SK-N-SH (cell line): ENCODE measurements at regions not wholly inside any gene's neighbourhood (a gene's known extent, or its start where the extent isn't known, plus 50 kb on each side); places are given as distances from the start of the nearest gene placed in this dataset.
"Not testable (repeated sequence)": the region's sequence is repeated elsewhere in the genome, so short reads cannot be mapped to it uniquely, and the experiment has no call there.

Source experiments
- TF ChIP-seq, protein P1 (sequence below): fragments of 150-350 bp; IDR thresholded peaks from 2 replicates; pipeline ENCODE4 v1.6.1; 2016; ENCODE audit warnings: mild to moderate bottlenecking, low read depth, low read length
- TF ChIP-seq, protein P2 (sequence below): IDR thresholded peaks from 2 replicates; pipeline ENCODE4 v1.6.1; 2012; ENCODE audit warnings: mild to moderate bottlenecking, low read depth, low read length, moderate library complexity

DNA sequence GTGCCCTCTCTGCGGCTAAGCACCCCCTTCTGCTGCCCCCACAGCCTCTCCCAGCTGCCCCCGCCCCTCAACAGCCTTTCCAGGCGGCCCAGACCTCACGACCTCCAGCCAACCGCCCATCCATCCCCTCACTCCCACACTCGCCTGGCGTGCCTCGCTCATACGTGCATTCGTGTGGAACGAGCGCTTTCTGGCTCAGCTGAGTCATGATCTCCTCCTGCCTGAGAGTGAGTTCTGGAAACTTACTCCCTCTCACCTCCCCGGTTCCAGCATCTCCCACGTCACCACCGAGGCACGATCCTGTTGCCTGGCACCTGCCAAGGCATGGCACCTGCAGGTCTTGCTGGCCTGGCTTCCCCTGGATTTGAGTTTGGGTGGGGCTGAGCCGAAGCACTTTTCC is 5506.2 kb upstream of the TPTE start:
- TF ChIP-seq, protein P1, sequence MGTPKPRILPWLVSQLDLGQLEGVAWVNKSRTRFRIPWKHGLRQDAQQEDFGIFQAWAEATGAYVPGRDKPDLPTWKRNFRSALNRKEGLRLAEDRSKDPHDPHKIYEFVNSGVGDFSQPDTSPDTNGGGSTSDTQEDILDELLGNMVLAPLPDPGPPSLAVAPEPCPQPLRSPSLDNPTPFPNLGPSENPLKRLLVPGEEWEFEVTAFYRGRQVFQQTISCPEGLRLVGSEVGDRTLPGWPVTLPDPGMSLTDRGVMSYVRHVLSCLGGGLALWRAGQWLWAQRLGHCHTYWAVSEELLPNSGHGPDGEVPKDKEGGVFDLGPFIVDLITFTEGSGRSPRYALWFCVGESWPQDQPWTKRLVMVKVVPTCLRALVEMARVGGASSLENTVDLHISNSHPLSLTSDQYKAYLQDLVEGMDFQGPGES, result not testable (repeated sequence)
- TF ChIP-seq, protein P2, sequence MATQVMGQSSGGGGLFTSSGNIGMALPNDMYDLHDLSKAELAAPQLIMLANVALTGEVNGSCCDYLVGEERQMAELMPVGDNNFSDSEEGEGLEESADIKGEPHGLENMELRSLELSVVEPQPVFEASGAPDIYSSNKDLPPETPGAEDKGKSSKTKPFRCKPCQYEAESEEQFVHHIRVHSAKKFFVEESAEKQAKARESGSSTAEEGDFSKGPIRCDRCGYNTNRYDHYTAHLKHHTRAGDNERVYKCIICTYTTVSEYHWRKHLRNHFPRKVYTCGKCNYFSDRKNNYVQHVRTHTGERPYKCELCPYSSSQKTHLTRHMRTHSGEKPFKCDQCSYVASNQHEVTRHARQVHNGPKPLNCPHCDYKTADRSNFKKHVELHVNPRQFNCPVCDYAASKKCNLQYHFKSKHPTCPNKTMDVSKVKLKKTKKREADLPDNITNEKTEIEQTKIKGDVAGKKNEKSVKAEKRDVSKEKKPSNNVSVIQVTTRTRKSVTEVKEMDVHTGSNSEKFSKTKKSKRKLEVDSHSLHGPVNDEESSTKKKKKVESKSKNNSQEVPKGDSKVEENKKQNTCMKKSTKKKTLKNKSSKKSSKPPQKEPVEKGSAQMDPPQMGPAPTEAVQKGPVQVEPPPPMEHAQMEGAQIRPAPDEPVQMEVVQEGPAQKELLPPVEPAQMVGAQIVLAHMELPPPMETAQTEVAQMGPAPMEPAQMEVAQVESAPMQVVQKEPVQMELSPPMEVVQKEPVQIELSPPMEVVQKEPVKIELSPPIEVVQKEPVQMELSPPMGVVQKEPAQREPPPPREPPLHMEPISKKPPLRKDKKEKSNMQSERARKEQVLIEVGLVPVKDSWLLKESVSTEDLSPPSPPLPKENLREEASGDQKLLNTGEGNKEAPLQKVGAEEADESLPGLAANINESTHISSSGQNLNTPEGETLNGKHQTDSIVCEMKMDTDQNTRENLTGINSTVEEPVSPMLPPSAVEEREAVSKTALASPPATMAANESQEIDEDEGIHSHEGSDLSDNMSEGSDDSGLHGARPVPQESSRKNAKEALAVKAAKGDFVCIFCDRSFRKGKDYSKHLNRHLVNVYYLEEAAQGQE, result not testable (repeated sequence)
